ENCODE measurements at regions not wholly inside any gene's neighbourhood (a gene's known extent, or its start where the extent isn't known, plus 50 kb on each side); places are given as distances from the start of the nearest gene placed in this dataset.

- TF ChIP-seq SIN3A (IDR thresholded peaks at IDR 0.05; ENCODE audit: low read depth) (no peak), MAX (IDR thresholded peaks at IDR 0.05) (no peak), REST (IDR thresholded peaks at IDR 0.05; ENCODE audit: low read depth) (no peak), EZH2phosphoT487 (IDR thresholded peaks at IDR 0.05; ENCODE audit: borderline replicate concordance) (no peak), FOSL1 (IDR thresholded peaks at IDR 0.05; ENCODE audit: low read depth) (no peak), POLR2A (IDR thresholded peaks at IDR 0.05; ENCODE audit: borderline replicate concordance, extremely low read depth, insufficient read depth, insufficient read length) (no peak), EZH2 (IDR thresholded peaks at IDR 0.05) (no peak), POLR2AphosphoS5 (IDR thresholded peaks at IDR 0.05; ENCODE audit: low read depth, low read length) (no peak), CEBPB (IDR thresholded peaks at IDR 0.05; ENCODE audit: low read depth) (no peak), TCF7L2 (IDR thresholded peaks at IDR 0.05; ENCODE audit: borderline replicate concordance, extremely low read depth, insufficient read depth, insufficient read length) (no peak), YY1 (IDR thresholded peaks at IDR 0.05; ENCODE audit: extremely low read depth, insufficient replicate concordance, low read depth, low read length) (no peak)
- TF ChIP-seq, protein P1, sequence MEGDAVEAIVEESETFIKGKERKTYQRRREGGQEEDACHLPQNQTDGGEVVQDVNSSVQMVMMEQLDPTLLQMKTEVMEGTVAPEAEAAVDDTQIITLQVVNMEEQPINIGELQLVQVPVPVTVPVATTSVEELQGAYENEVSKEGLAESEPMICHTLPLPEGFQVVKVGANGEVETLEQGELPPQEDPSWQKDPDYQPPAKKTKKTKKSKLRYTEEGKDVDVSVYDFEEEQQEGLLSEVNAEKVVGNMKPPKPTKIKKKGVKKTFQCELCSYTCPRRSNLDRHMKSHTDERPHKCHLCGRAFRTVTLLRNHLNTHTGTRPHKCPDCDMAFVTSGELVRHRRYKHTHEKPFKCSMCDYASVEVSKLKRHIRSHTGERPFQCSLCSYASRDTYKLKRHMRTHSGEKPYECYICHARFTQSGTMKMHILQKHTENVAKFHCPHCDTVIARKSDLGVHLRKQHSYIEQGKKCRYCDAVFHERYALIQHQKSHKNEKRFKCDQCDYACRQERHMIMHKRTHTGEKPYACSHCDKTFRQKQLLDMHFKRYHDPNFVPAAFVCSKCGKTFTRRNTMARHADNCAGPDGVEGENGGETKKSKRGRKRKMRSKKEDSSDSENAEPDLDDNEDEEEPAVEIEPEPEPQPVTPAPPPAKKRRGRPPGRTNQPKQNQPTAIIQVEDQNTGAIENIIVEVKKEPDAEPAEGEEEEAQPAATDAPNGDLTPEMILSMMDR (IDR thresholded peaks at IDR 0.05 in 2 of 3, conservative IDR thresholded peaks at IDR 0.05 in 1 of 3; ENCODE audit: borderline replicate concordance in 1 of 3, insufficient read depth in 1 of 3, low read depth in 2 of 3, low read length in 2 of 3): no peak
These were observed 260.3 kb upstream of the DAPK1 start for GRCh38 chr9:87237336-87237735.

Measured in HCT116 (cell line).